Neural cell (in vitro differentiated cells): ENCODE measurements at regions not wholly inside any gene's neighbourhood (a gene's known extent, or its start where the extent isn't known, plus 50 kb on each side); places are given as distances from the start of the nearest gene placed in this dataset.

Experiments
- H2AFZ ChIP-seq: fragments of 200-600, 300-800 bp; sonication (generic), shearing (Covaris generic); 2 replicates; pipeline ENCODE4 v1.6.0; 2014; ENCODE audit warnings: low read depth, mild to moderate bottlenecking, antibody characterized with exemption, low read length, moderate library complexity
- H3F3A ChIP-seq: fragments of 200-600 bp; shearing (Covaris generic); 2 replicates; pipeline ENCODE4 v1.6.1; 2016; ENCODE audit warnings: mild to moderate bottlenecking, moderate library complexity, mixed read lengths, antibody characterized with exemption, low read length; ENCODE audit not compliant: insufficient read depth, poor library complexity, severe bottlenecking
- H3K27ac ChIP-seq: fragments of 200-600, 300-800 bp; sonication (generic), shearing (Covaris generic); 2 replicates; pipeline ENCODE4 v1.5.1; 2014; ENCODE audit warnings: mild to moderate bottlenecking, low read length, moderate library complexity
- H3K27me3 ChIP-seq: fragments of 300-800, 200-600 bp; sonication (generic), shearing (Covaris generic); 2 replicates; pipeline ENCODE4 v1.6.0; 2014; ENCODE audit warnings: mild to moderate bottlenecking, low read depth, low read length, moderate library complexity; ENCODE audit not compliant: insufficient read depth
- H3K36me3 ChIP-seq: fragments of 300-800, 200-600 bp; sonication (generic), shearing (Covaris generic); 2 replicates; pipeline ENCODE4 v1.5.1; 2014; ENCODE audit warnings: mild to moderate bottlenecking, antibody characterized with exemption, low read length, moderate library complexity; ENCODE audit not compliant: insufficient read depth
- H3K4me2 ChIP-seq: fragments of 300-800, 200-600 bp; sonication (generic), shearing (Covaris generic); 2 replicates; pipeline ENCODE4 v1.6.0; 2014; ENCODE audit warnings: mild to moderate bottlenecking, low read length
- H3K4me3 ChIP-seq: fragments of 300-800, 200-600 bp; sonication (generic), shearing (Covaris generic); 2 replicates; pipeline ENCODE4 v1.5.1; 2014; ENCODE audit warnings: mild to moderate bottlenecking, low read length, moderate library complexity
- H3K79me2 ChIP-seq: fragments of 200-600 bp; shearing (Covaris generic); replicated peaks from 2 replicates; pipeline ENCODE4 v1.6.0; 2014; ENCODE audit warnings: mild to moderate bottlenecking, low read length, moderate library complexity; ENCODE audit not compliant: insufficient read depth
- H3K9ac ChIP-seq: fragments of 300-800, 200-600 bp; sonication (generic), shearing (Covaris generic); 2 replicates; pipeline ENCODE4 v1.6.1; 2016; ENCODE audit warnings: mild to moderate bottlenecking, low read length, mixed read lengths
- H3K9me2 ChIP-seq: fragments of 200-600 bp; shearing (Covaris generic); 2 replicates; pipeline ENCODE4 v1.6.1; 2016; ENCODE audit warnings: mild to moderate bottlenecking, low read length, mixed read lengths; ENCODE audit not compliant: insufficient read depth
- H3K9me3 ChIP-seq: fragments of 200-600, 300-800 bp; sonication (generic), shearing (Covaris generic); 2 replicates; pipeline ENCODE4 v1.6.1; 2016; ENCODE audit warnings: mild to moderate bottlenecking, mixed run types, low read length, moderate library complexity, mixed read lengths
- H4K20me1 ChIP-seq: fragments of 200-600 bp; shearing (Covaris generic); 2 replicates; pipeline ENCODE4 v1.6.1; 2016; ENCODE audit warnings: mild to moderate bottlenecking, mixed run types; ENCODE audit not compliant: insufficient read depth
- CTCF ChIP-seq: fragments of 450-650 bp; IDR thresholded peaks from 2 replicates; pipeline ENCODE4 v1.5.1; 2014; ENCODE audit warnings: antibody characterized with exemption, mild to moderate bottlenecking, moderate library complexity; ENCODE audit not compliant: poor library complexity, severe bottlenecking
- EP300 ChIP-seq: fragments of 450-650 bp; conservative IDR thresholded peaks from 2 replicates; pipeline ENCODE4 v1.6.1; 2014; ENCODE audit warnings: antibody characterized with exemption, mild to moderate bottlenecking, moderate library complexity; ENCODE audit not compliant: poor library complexity, severe bottlenecking
- EZH2 ChIP-seq: fragments of 200-600, 300-800 bp; shearing (Covaris generic), sonication (generic); IDR thresholded peaks from 2 replicates; pipeline ENCODE4 v1.6.1; 2014; ENCODE audit warnings: antibody characterized with exemption, low read length, borderline replicate concordance, mild to moderate bottlenecking; ENCODE audit not compliant: insufficient read depth, poor library complexity, severe bottlenecking
- MXI1 ChIP-seq: fragments of 450-650 bp; conservative IDR thresholded peaks from 2 replicates; pipeline ENCODE4 v1.6.1; 2014; ENCODE audit warnings: antibody characterized with exemption, mild to moderate bottlenecking; ENCODE audit not compliant: poor library complexity, severe bottlenecking
- POLR2AphosphoS5 ChIP-seq: IDR thresholded peaks from 2 replicates; pipeline ENCODE4 v1.6.1; 2012
- RAD21 ChIP-seq: fragments of 450-650 bp; conservative IDR thresholded peaks from 2 replicates; pipeline ENCODE4 v1.6.1; 2014; ENCODE audit warnings: antibody characterized with exemption, mild to moderate bottlenecking, moderate library complexity
- REST ChIP-seq: IDR thresholded peaks from 2 replicates; pipeline ENCODE4 v1.6.1; 2012; ENCODE audit warnings: borderline replicate concordance
- SMC3 ChIP-seq: fragments of 450-650 bp; conservative IDR thresholded peaks from 2 replicates; pipeline ENCODE4 v1.6.1; 2014; ENCODE audit warnings: antibody characterized with exemption, mild to moderate bottlenecking, moderate library complexity; ENCODE audit not compliant: poor library complexity
- TAF1 ChIP-seq: IDR thresholded peaks from 2 replicates; pipeline ENCODE4 v1.6.1; 2012; ENCODE audit warnings: low read depth

- no peak for TF ChIP-seq SMC3
- TF ChIP-seq EP300, result no peak
- no peak for TF ChIP-seq REST
- TF ChIP-seq EZH2, result no peak
- no peak for TF ChIP-seq MXI1
- no peak for TF ChIP-seq CTCF
- TF ChIP-seq TAF1, result no peak
- TF ChIP-seq POLR2AphosphoS5, result no peak
- TF ChIP-seq RAD21, result no peak
- Histone ChIP-seq H4K20me1 (no peaks in the 10 kb centered on the region), H3F3A (no peaks in the 10 kb centered on the region), H3K9me2 (no peaks in the 10 kb centered on the region), H2AFZ (no peak overlapping the region), H3K27me3 (no peaks in the 10 kb centered on the region), H3K4me2 (no peak overlapping the region), H3K36me3 (no peaks in the 10 kb centered on the region), H3K9me3 (no peaks in the 10 kb centered on the region), H3K27ac (no peak overlapping the region), H3K4me3 (no peak overlapping the region), H3K9ac (no peak overlapping the region), H3K79me2 (no peaks in the 10 kb centered on the region)
Observed at GRCh38 chr1:169013821-169014220, 92.7 kb upstream of the ATP1B1 start.

GRCh38 chr1:169015464-169015863, 91.0 kb upstream of the ATP1B1 start:
- no peak overlapping the region for H2AFZ ChIP-seq
- H3K4me3 ChIP-seq, result no peak overlapping the region
- H3K36me3 ChIP-seq, result no peaks in the 10 kb centered on the region
- H3K27ac ChIP-seq, result no peak overlapping the region
- H3K79me2 ChIP-seq, result no peaks in the 10 kb centered on the region
- no peaks in the 10 kb centered on the region for H4K20me1 ChIP-seq
- no peaks in the 10 kb centered on the region for H3K27me3 ChIP-seq
- TF ChIP-seq MXI1 (no peak), CTCF (no peak), EP300 (no peak), REST (no peak), RAD21 (no peak), SMC3 (no peak), EZH2 (no peak), TAF1 (no peak), POLR2AphosphoS5 (no peak)
- H3K4me2 ChIP-seq, result no peak overlapping the region
- no peaks in the 10 kb centered on the region for H3K9me2 ChIP-seq
- no peaks in the 10 kb centered on the region for H3F3A ChIP-seq
- H3K9me3 ChIP-seq, result no peaks in the 10 kb centered on the region
- H3K9ac ChIP-seq, result no peak overlapping the region
